SK-N-MC (cell line): ENCODE measurements at regions not wholly inside any gene's neighbourhood (a gene's known extent, or its start where the extent isn't known, plus 50 kb on each side); places are given as distances from the start of the nearest gene placed in this dataset.

ENCODE experiments used
- EZH2 ChIP-seq: fragments of 200-600 bp; sonication (generic); IDR thresholded peaks from one replicate; pipeline ENCODE4 v1.6.1; 2017; ENCODE audit warnings: antibody characterized with exemption
- POLR2AphosphoS5 ChIP-seq: IDR thresholded peaks from 2 replicates; pipeline ENCODE4 v1.6.1; 2012; ENCODE audit warnings: mild to moderate bottlenecking, low read depth, low read length, borderline replicate concordance

GRCh38 chr15:29969562-29970401 lies 113.0 kb upstream of the GOLGA8J start:
- no peak for TF ChIP-seq EZH2
- no peak for TF ChIP-seq POLR2AphosphoS5
